ENCODE measurements at regions not wholly inside any gene's neighbourhood (a gene's known extent, or its start where the extent isn't known, plus 50 kb on each side); places are given as distances from the start of the nearest gene placed in this dataset.
"Not testable (repeated sequence)": the region's sequence is repeated elsewhere in the genome, so short reads cannot be mapped to it uniquely, and the experiment has no call there.

DNA sequence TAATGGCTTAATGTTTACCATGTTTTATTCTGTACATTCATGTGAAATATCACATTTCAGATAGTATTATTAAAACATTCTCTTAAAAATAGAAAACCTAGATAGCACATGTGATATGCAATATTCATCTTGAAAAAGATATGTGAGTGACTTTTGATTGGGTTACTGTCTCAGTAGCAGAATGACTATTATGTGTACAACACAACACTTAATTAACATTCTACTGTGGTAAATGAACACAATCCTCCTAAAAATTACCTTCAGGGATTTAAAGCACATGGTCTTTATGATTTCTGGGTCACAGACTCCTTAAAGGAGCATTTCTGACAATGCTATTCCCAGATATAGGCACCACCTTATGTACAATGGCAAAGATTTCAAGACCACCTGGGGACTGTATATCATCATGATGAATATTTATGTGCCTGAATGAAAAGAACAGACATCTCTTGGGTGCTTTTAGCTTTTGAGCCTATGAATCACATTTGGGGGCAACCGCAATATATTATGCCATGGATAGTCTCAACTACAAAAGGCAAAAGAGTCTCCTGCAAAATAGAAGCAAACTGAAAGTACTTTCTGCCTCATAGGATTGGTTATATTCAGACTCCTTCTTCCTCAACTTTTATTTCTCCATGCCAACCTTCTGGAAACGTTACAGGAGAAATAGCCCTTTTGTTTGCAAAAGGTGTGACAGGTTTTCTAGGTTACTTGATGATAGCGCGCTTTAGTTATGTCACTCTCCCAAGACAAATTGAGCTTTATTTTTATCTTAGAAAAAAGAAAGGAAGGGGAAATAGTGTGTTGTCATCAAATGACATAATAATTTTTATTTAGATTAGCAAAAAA is 259.0 kb downstream of the CALCRL start:
- Histone ChIP-seq H3K27me3 (ENCODE audit: low read depth) (no peaks in the 10 kb centered on the region), H3K4me1 (peaks cover 3% of the 10 kb centered on the region), H3K36me3 (no peaks in the 10 kb centered on the region), H3K27ac (replicated peaks) (no peak overlapping the region), H3K9me3 (replicated peaks) (peaks cover 8% of the 10 kb centered on the region), H3K4me3 (no peak overlapping the region)
- no peak for DNase-seq
- intact Hi-C loops (cut with micrococcal nuclease), result no loop called here
- TF ChIP-seq, protein P1, sequence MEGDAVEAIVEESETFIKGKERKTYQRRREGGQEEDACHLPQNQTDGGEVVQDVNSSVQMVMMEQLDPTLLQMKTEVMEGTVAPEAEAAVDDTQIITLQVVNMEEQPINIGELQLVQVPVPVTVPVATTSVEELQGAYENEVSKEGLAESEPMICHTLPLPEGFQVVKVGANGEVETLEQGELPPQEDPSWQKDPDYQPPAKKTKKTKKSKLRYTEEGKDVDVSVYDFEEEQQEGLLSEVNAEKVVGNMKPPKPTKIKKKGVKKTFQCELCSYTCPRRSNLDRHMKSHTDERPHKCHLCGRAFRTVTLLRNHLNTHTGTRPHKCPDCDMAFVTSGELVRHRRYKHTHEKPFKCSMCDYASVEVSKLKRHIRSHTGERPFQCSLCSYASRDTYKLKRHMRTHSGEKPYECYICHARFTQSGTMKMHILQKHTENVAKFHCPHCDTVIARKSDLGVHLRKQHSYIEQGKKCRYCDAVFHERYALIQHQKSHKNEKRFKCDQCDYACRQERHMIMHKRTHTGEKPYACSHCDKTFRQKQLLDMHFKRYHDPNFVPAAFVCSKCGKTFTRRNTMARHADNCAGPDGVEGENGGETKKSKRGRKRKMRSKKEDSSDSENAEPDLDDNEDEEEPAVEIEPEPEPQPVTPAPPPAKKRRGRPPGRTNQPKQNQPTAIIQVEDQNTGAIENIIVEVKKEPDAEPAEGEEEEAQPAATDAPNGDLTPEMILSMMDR (IDR thresholded peaks at IDR 0.05; ENCODE audit: borderline replicate concordance), result no peak

DNA sequence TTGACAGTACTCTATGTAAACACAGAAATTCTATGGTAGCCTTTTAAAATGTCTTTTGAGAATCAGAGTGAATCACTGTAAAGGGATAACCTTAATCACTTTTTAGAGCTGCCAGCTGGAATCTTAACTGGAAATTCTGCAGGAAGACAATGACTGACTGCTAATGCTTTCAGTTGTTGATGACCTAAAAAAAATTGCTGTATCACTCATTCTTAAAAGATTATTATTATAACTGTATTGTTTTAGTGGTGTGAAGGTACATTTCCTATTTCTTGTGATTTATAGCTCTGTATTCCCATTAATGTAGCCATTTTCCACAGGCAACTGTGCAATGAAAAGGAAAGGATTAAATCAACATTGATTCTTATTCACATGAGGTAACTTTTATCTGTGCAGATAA is 260.5 kb downstream of the CALCRL start:
- Histone ChIP-seq H3K27me3 (ENCODE audit: low read depth) (no peaks in the 10 kb centered on the region), H3K27ac (replicated peaks) (no peak overlapping the region), H3K4me1 (peaks cover 3% of the 10 kb centered on the region), H3K36me3 (no peaks in the 10 kb centered on the region), H3K9me3 (replicated peaks) (peaks cover 19% of the 10 kb centered on the region), H3K4me3 (no peak overlapping the region)
- intact Hi-C loops (cut with micrococcal nuclease), result no loop called here
- TF ChIP-seq, protein P1 (IDR thresholded peaks at IDR 0.05; ENCODE audit: borderline replicate concordance), result no peak
- no peak for DNase-seq

DNA sequence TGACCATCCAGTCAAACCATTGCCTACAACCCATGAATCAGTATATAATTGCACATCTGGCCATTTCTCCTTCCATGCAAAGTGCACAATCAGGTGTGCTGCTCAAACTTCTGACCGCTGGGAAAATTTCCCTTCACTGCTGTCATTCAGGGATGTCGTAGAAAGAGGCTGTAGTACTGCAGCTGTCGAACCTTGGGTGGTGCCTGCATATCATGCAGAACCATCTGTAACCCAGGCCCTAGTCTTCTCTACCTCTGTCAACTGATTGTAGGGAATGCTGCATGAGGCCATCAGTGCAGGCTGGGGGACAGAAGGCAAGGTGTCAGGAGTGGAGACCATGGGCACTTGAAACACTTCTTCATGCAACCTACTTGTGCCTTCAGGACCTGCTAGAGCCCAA is 267.5 kb downstream of the CALCRL start:
- no peak overlapping the region for H3K27ac ChIP-seq (replicated peaks)
- TF ChIP-seq, protein P1 (IDR thresholded peaks at IDR 0.05; ENCODE audit: borderline replicate concordance), result no peak
- peaks cover 44% of the 10 kb centered on the region for H3K9me3 ChIP-seq (replicated peaks)
- no peak overlapping the region for H3K4me3 ChIP-seq
- H3K27me3 ChIP-seq (ENCODE audit: low read depth), result no peaks in the 10 kb centered on the region
- intact Hi-C loops (cut with micrococcal nuclease), result no loop called here
- no peak for DNase-seq
- H3K36me3 ChIP-seq, result no peaks in the 10 kb centered on the region
- H3K4me1 ChIP-seq, result no peaks in the 10 kb centered on the region

DNA sequence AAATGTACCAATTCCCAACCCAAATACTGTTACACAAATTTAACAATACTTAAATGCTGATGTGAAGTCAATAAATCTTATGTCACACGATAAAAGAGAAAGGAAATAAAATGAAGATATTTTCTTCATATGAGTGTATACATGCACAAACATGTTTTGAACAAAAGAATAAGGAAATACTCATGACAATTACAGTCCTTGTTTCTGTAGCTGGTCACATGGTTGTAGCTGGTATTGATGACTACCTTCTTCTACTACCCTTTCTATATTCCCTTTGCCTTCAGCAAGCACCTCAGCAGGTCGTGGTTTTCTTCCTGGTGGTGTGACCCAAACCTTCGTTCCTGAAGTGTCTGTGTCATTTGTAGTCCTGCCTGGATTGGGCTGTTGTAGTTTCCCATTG is 269.2 kb downstream of the CALCRL start:
- H3K9me3 ChIP-seq (replicated peaks), result peaks cover 36% of the 10 kb centered on the region
- H3K36me3 ChIP-seq; intact Hi-C loops (cut with micrococcal nuclease); H3K4me3 ChIP-seq; H3K4me1 ChIP-seq; H3K27ac ChIP-seq (replicated peaks); H3K27me3 ChIP-seq (ENCODE audit: low read depth); DNase-seq: not testable (repeated sequence)

DNA sequence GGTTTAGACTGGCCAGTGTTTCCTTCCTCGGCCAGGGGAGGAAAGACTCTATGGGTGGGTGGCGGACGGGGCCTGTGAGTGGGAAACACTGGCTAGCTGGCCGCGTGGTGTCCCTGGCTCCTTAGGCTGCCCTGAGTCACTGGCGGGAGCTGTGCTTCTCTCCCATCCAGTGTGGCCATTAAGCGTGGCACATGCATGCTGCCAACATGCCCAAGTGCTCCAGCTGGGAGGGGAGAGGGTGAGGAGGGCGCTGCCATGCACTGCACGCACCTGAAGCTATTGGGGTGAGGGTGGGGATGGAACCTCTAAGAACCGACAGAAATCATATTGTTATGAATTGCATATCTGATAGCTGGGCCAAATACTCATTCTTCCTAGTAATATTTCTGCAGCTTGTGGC is 270.8 kb downstream of the CALCRL start:
- H3K4me3 ChIP-seq, result no peak overlapping the region
- no peaks in the 10 kb centered on the region for H3K4me1 ChIP-seq
- H3K27ac ChIP-seq (replicated peaks), result no peak overlapping the region
- peaks cover 22% of the 10 kb centered on the region for H3K9me3 ChIP-seq (replicated peaks)
- H3K36me3 ChIP-seq, result no peaks in the 10 kb centered on the region
- no peak for DNase-seq
- no peaks in the 10 kb centered on the region for H3K27me3 ChIP-seq (ENCODE audit: low read depth)
- TF ChIP-seq, protein P1 (IDR thresholded peaks at IDR 0.05; ENCODE audit: borderline replicate concordance), result no peak
- intact Hi-C loops (cut with micrococcal nuclease), result no loop called here

DNA sequence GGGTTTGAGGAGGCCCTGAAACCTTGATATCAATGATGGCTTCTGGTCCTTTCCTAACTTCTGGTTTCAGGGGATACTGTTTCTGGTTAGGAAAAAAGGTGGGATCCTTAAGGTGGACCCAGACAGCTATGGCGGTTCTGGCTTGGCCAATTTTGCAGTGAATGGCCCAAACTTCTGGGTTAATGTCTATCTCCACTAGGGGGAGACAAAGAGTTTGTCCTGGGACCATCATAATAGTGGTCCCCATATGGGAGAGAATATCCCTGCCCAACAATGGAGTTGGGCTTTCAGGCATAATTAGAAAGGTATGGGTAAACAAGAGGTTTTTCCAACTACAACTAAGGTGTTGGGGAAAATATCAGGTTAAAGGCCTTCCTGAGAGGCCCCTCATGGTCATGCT is 273.5 kb downstream of the CALCRL start:
- no peaks in the 10 kb centered on the region for H3K4me1 ChIP-seq
- TF ChIP-seq, protein P1 (IDR thresholded peaks at IDR 0.05; ENCODE audit: borderline replicate concordance), result no peak
- H3K27ac ChIP-seq (replicated peaks), result no peak overlapping the region
- H3K27me3 ChIP-seq (ENCODE audit: low read depth), result no peaks in the 10 kb centered on the region
- H3K36me3 ChIP-seq, result no peaks in the 10 kb centered on the region
- no peak overlapping the region for H3K4me3 ChIP-seq
- DNase-seq, result no peak
- intact Hi-C loops (cut with micrococcal nuclease), result no loop called here
- H3K9me3 ChIP-seq (replicated peaks), result peaks cover 11% of the 10 kb centered on the region

All from left ventricle myocardium inferior (tissue), 1 donor.